Jurkat, Clone E6-1 (cell line): ENCODE measurements at regions not wholly inside any gene's neighbourhood (a gene's known extent, or its start where the extent isn't known, plus 50 kb on each side); places are given as distances from the start of the nearest gene placed in this dataset.
"Not testable (repeated sequence)": the region's sequence is repeated elsewhere in the genome, so short reads cannot be mapped to it uniquely, and the experiment has no call there.

Experiments
- DNase-seq: peaks from one replicate; pipeline ENCODE4 v3.0.0-alpha.2; 2011; ENCODE audit warnings: low read depth, low spot score
- H3K4me3 ChIP-seq: 2 replicates; pipeline ENCODE4 v1.5.1; 2011; ENCODE audit warnings: mild to moderate bottlenecking, low read length, control low read depth, moderate library complexity

GRCh38 chr5:42989190-42989589, 50.9 kb downstream of the ANXA2R start:
- no peak for DNase-seq
- no peak overlapping the region for H3K4me3 ChIP-seq

- no peak for DNase-seq
- no peak overlapping the region for H3K4me3 ChIP-seq
Measured at GRCh38 chr5:42988568-42988967, 51.6 kb downstream of the ANXA2R start.

GRCh38 chr5:42985129-42986037, 54.7 kb downstream of the ANXA2R start:
- no peak for DNase-seq

GRCh38 chr5:42984307-42984706, 55.8 kb downstream of the ANXA2R start:
- H3K4me3 ChIP-seq = no peak overlapping the region
- no peak for DNase-seq

More at GRCh38 chr5:42985129-42986037, 54.7 kb downstream of the ANXA2R start:
- H3K4me3 ChIP-seq = no peak overlapping the region

- no peak overlapping the region for H3K4me3 ChIP-seq
- no peak for DNase-seq
Measured at GRCh38 chr5:42982107-42982622, 58.0 kb downstream of the ANXA2R start.

- H3K4me3 ChIP-seq, DNase-seq: not testable (repeated sequence)
Measured at GRCh38 chr5:42981417-42982106, 58.6 kb downstream of the ANXA2R start.

GRCh38 chr5:42981015-42981414, 59.1 kb downstream of the ANXA2R start:
- not testable (repeated sequence) for H3K4me3 ChIP-seq, DNase-seq

GRCh38 chr5:42980391-42980790, 59.7 kb downstream of the ANXA2R start:
- not testable (repeated sequence) for DNase-seq, H3K4me3 ChIP-seq

- H3K4me3 ChIP-seq, DNase-seq: not testable (repeated sequence)
Measured at GRCh38 chr5:42979242-42979641, 60.9 kb downstream of the ANXA2R start.

GRCh38 chr5:42974536-42974935, 65.6 kb downstream of the ANXA2R start:
- no peak overlapping the region for H3K4me3 ChIP-seq
- DNase-seq = no peak

- H3K4me3 ChIP-seq = no peak overlapping the region
- no peak for DNase-seq
Measured at GRCh38 chr5:42970636-42971559, 69.2 kb downstream of the ANXA2R start.

GRCh38 chr5:42965934-42966333, 74.2 kb downstream of the ANXA2R start:
- no peak for DNase-seq
- H3K4me3 ChIP-seq = no peak overlapping the region

- no peak overlapping the region for H3K4me3 ChIP-seq
- DNase-seq = no peak
Measured at GRCh38 chr5:42963412-42963811, 76.7 kb downstream of the ANXA2R start.

GRCh38 chr5:42962124-42962523, 78.0 kb downstream of the ANXA2R start:
- DNase-seq = no peak
- no peak overlapping the region for H3K4me3 ChIP-seq

- H3K4me3 ChIP-seq = no peak overlapping the region
- DNase-seq = no peak
Measured at GRCh38 chr5:42960506-42960905, 79.6 kb downstream of the ANXA2R start.

GRCh38 chr5:42956551-42956950, 83.6 kb downstream of the ANXA2R start:
- no peak for DNase-seq
- H3K4me3 ChIP-seq = no peak overlapping the region

- no peak overlapping the region for H3K4me3 ChIP-seq
- no peak for DNase-seq
Measured at GRCh38 chr5:42953041-42953440, 87.1 kb downstream of the ANXA2R start.

GRCh38 chr5:42952578-42952974, 87.5 kb downstream of the ANXA2R start:
- no peak overlapping the region for H3K4me3 ChIP-seq
- no peak for DNase-seq

- DNase-seq = no peak
- H3K4me3 ChIP-seq = no peak overlapping the region
Measured at GRCh38 chr5:42951293-42951840, 88.8 kb downstream of the ANXA2R start.
